Naive thymus-derived CD4-positive, alpha-beta T cell (primary cell): ENCODE measurements at regions not wholly inside any gene's neighbourhood (a gene's known extent, or its start where the extent isn't known, plus 50 kb on each side); places are given as distances from the start of the nearest gene placed in this dataset.

ENCODE experiments used
- ATAC-seq: fragments of 150-1000 bp; cut with Tn5 transposase; 2 replicates; pipeline ENCODE4 v1.10.0; 2021; ENCODE audit warnings: mild to moderate bottlenecking, moderate library complexity
- CTCF ChIA-PET: fragments of 350-600 bp; sonication (Branson Sonifier 250); formaldehyde crosslinking; loops from one replicate; lab custom pipeline; 2021; ENCODE audit warnings: antibody characterized with exemption; lab: Charles Lee
- POLR2A ChIA-PET: fragments of 350-600 bp; sonication (Branson Sonifier 250); formaldehyde crosslinking; loops from one replicate; lab custom pipeline; 2021; ENCODE audit warnings: antibody characterized with exemption, inconsistent platforms; lab: Charles Lee
- DNase-seq, 9 donors: peaks; one replicate each; pipeline versions ENCODE4 v3.0.0 to v3.0.0-alpha.2; 2020 to 2022; ENCODE audit warnings: mixed read lengths in 1 of 9
- H3K27ac ChIP-seq: one replicate; pipeline ENCODE4 v1.7.0; 2013; ENCODE audit warnings: mild to moderate bottlenecking, low read depth, low read length, moderate library complexity
- H3K27me3 ChIP-seq, 2 donors: one replicate each; pipeline ENCODE4 v1.7.0; 2013; ENCODE audit warnings: low read length in 2 of 2, mild to moderate bottlenecking in 2 of 2, moderate library complexity in 2 of 2; ENCODE audit not compliant: control insufficient read depth in 2 of 2, insufficient read depth in 2 of 2
- H3K36me3 ChIP-seq, 3 experiments: 1 replicate in 2 of 3; 2 replicates in 1 of 3; pipeline ENCODE4 v1.7.0; 2013; ENCODE audit warnings: low read length in 3 of 3, mild to moderate bottlenecking in 3 of 3, moderate library complexity in 1 of 3; ENCODE audit not compliant: insufficient read depth in 3 of 3, control insufficient read depth in 2 of 3
- H3K4me1 ChIP-seq, 2 donors: one replicate each; pipeline ENCODE4 v1.7.0; 2013; ENCODE audit warnings: low read length in 2 of 2, mild to moderate bottlenecking in 2 of 2, moderate library complexity in 1 of 2; ENCODE audit not compliant: control insufficient read depth in 2 of 2, insufficient read depth in 2 of 2
- H3K4me3 ChIP-seq: 2 replicates; pipeline ENCODE4 v1.7.0; 2013; ENCODE audit warnings: mild to moderate bottlenecking, low read length
- H3K9me3 ChIP-seq, 3 experiments: 1 replicate in 2 of 3; 2 replicates in 1 of 3; pipeline ENCODE4 v1.7.0; 2013; ENCODE audit warnings: low read length in 3 of 3; ENCODE audit not compliant: control insufficient read depth in 2 of 3
- H3K27ac Mint-ChIP-seq, 9 donors: one replicate each; pipeline ENCODE4 v1.8.0; 2020 to 2022; ENCODE audit warnings: mixed read lengths in 9 of 9, mild to moderate bottlenecking in 8 of 9, moderate library complexity in 5 of 9, inconsistent platforms in 2 of 9
- H3K27me3 Mint-ChIP-seq, 5 donors: one replicate each; pipeline ENCODE4 v1.8.0; 2021 to 2022; ENCODE audit warnings: mixed read lengths in 5 of 5, mild to moderate bottlenecking in 1 of 5
- H3K36me3 Mint-ChIP-seq, 5 donors: one replicate each; pipeline ENCODE4 v1.8.0; 2020 to 2022; ENCODE audit warnings: mixed read lengths in 5 of 5, mild to moderate bottlenecking in 3 of 5, inconsistent platforms in 1 of 5
- H3K4me1 Mint-ChIP-seq, 7 donors: one replicate each; pipeline ENCODE4 v1.8.0; 2020 to 2022; ENCODE audit warnings: mixed read lengths in 7 of 7, mild to moderate bottlenecking in 3 of 7, inconsistent platforms in 1 of 7
- H3K4me3 Mint-ChIP-seq, 10 donors: one replicate each; pipeline ENCODE4 v1.8.0; 2020 to 2022; ENCODE audit warnings: mild to moderate bottlenecking in 10 of 10, mixed read lengths in 10 of 10, moderate library complexity in 6 of 10, inconsistent platforms in 2 of 10
- H3K9me3 Mint-ChIP-seq, 11 donors: one replicate each; pipeline ENCODE4 v1.8.0; 2020 to 2022; ENCODE audit warnings: mixed read lengths in 11 of 11, mild to moderate bottlenecking in 4 of 11, inconsistent platforms in 1 of 11, moderate library complexity in 1 of 11
- intact Hi-C, 2 donors: fragments of 100-400 bp; cut with micrococcal nuclease; formaldehyde crosslinking; loops; one replicate each; pipeline ENCODE4 v1.15.1; 2023

- Histone ChIP-seq H3K27ac (no peak overlapping the region), H3K4me3 (no peak overlapping the region), H3K9me3 (no peaks in the 10 kb centered on the region), H3K4me1 (no peaks in the 10 kb centered on the region), H3K27me3 (no peaks in the 10 kb centered on the region), H3K36me3 (no peaks in the 10 kb centered on the region)
- no peaks in the 10 kb centered on the region for H3K36me3 Mint-ChIP-seq
- H3K4me1 Mint-ChIP-seq = no peaks in the 10 kb centered on the region
- DNase-seq (no peak), ATAC-seq (no peak)
- intact Hi-C loops = no loop called here
- ChIA-PET CTCF (no interaction called here), POLR2A (no interaction called here)
- H3K27ac Mint-ChIP-seq = no peak overlapping the region
- no peak overlapping the region for H3K4me3 Mint-ChIP-seq
- H3K9me3 Mint-ChIP-seq = peaks cover 0 to 7% (median 0%) of the 10 kb centered on the region in 11 donors
- peaks cover 0 to 18% (median 7%) of the 10 kb centered on the region in 5 donors for H3K27me3 Mint-ChIP-seq
Observed at GRCh38 chr10:25813511-25813910, 120.5 kb upstream of the MYO3A start.

GRCh38 chr10:25815236-25815635 lies 118.8 kb upstream of the MYO3A start:
- no peaks in the 10 kb centered on the region for H3K36me3 Mint-ChIP-seq
- ChIA-PET POLR2A (no interaction called here), CTCF (no interaction called here)
- no peaks in the 10 kb centered on the region for H3K27me3 ChIP-seq
- H3K27ac Mint-ChIP-seq = no peak overlapping the region
- H3K36me3 ChIP-seq = no peaks in the 10 kb centered on the region
- H3K4me3 Mint-ChIP-seq = no peak overlapping the region
- no peaks in the 10 kb centered on the region for H3K4me1 Mint-ChIP-seq
- H3K27ac ChIP-seq = no peak overlapping the region
- DNase-seq (no peak), ATAC-seq (no peak)
- intact Hi-C loops = no loop called here
- no peak overlapping the region for H3K4me3 ChIP-seq
- H3K9me3 ChIP-seq = no peaks in the 10 kb centered on the region
- no peaks in the 10 kb centered on the region for H3K4me1 ChIP-seq
- peaks cover 0 to 14% (median 6%) of the 10 kb centered on the region in 5 donors for H3K27me3 Mint-ChIP-seq
- peaks cover 0 to 4% (median 0%) of the 10 kb centered on the region in 11 donors for H3K9me3 Mint-ChIP-seq

- Mint-ChIP-seq H3K9me3 (peaks cover 0 to 4% (median 2%) of the 10 kb centered on the region in 11 donors), H3K4me1 (peaks cover 0 to 4% (median 0%) of the 10 kb centered on the region in 7 donors), H3K27me3 (peaks cover 2 to 18% (median 7%) of the 10 kb centered on the region in 5 donors), H3K4me3 (no peak overlapping the region), H3K36me3 (no peaks in the 10 kb centered on the region), H3K27ac (no peak overlapping the region)
- Histone ChIP-seq H3K27me3 (no peaks in the 10 kb centered on the region), H3K27ac (no peak overlapping the region), H3K4me3 (no peak overlapping the region), H3K9me3 (no peaks in the 10 kb centered on the region), H3K4me1 (no peaks in the 10 kb centered on the region), H3K36me3 (no peaks in the 10 kb centered on the region)
- ChIA-PET POLR2A (no interaction called here), CTCF (no interaction called here)
- no peak for ATAC-seq
- DNase-seq = no peak
- intact Hi-C loops = no loop called here
Observed at GRCh38 chr10:25815999-25816768, 117.8 kb upstream of the MYO3A start.

GRCh38 chr10:25817200-25817599 lies 116.8 kb upstream of the MYO3A start:
- no peak for DNase-seq
- H3K9me3 Mint-ChIP-seq = peaks cover 0 to 4% (median 2%) of the 10 kb centered on the region in 11 donors
- no peaks in the 10 kb centered on the region for H3K36me3 Mint-ChIP-seq
- no peak for ATAC-seq
- Histone ChIP-seq H3K9me3 (no peaks in the 10 kb centered on the region), H3K4me3 (no peak overlapping the region), H3K36me3 (no peaks in the 10 kb centered on the region), H3K4me1 (no peaks in the 10 kb centered on the region), H3K27me3 (no peaks in the 10 kb centered on the region), H3K27ac (no peak overlapping the region)
- peaks cover 0 to 4% (median 0%) of the 10 kb centered on the region in 7 donors for H3K4me1 Mint-ChIP-seq
- intact Hi-C loops = no loop called here
- no peak overlapping the region for H3K4me3 Mint-ChIP-seq
- POLR2A ChIA-PET = no interaction called here
- H3K27ac Mint-ChIP-seq = no peak overlapping the region
- peaks cover 2 to 14% (median 9%) of the 10 kb centered on the region in 5 donors for H3K27me3 Mint-ChIP-seq
- CTCF ChIA-PET = no interaction called here

GRCh38 chr10:25818751-25819150 lies 115.3 kb upstream of the MYO3A start:
- no peak for ATAC-seq
- Histone ChIP-seq H3K27ac (no peak overlapping the region), H3K4me1 (no peaks in the 10 kb centered on the region), H3K9me3 (no peaks in the 10 kb centered on the region), H3K4me3 (no peak overlapping the region), H3K27me3 (no peaks in the 10 kb centered on the region), H3K36me3 (no peaks in the 10 kb centered on the region)
- Mint-ChIP-seq H3K9me3 (peaks cover 0 to 5% (median 3%) of the 10 kb centered on the region in 11 donors), H3K36me3 (no peaks in the 10 kb centered on the region), H3K4me3 (no peak overlapping the region), H3K4me1 (peaks cover 0 to 4% (median 0%) of the 10 kb centered on the region in 7 donors), H3K27me3 (peaks cover 2 to 14% (median 9%) of the 10 kb centered on the region in 5 donors), H3K27ac (no peak overlapping the region)
- CTCF ChIA-PET = no interaction called here
- DNase-seq = no peak
- POLR2A ChIA-PET = no interaction called here
- intact Hi-C loops = no loop called here

GRCh38 chr10:25820472-25820871 lies 113.6 kb upstream of the MYO3A start:
- Mint-ChIP-seq H3K9me3 (peaks cover 0 to 5% (median 0%) of the 10 kb centered on the region in 11 donors), H3K4me1 (peaks cover 0 to 4% (median 0%) of the 10 kb centered on the region in 7 donors), H3K27ac (no peak overlapping the region), H3K27me3 (peaks cover 2 to 14% (median 9%) of the 10 kb centered on the region in 5 donors), H3K4me3 (peak overlapping the region in 9 of 10 donors; percentile 24 to 68 (median 55)), H3K36me3 (no peaks in the 10 kb centered on the region)
- Histone ChIP-seq H3K36me3 (no peaks in the 10 kb centered on the region), H3K4me3 (no peak overlapping the region), H3K27ac (no peak overlapping the region), H3K4me1 (no peaks in the 10 kb centered on the region), H3K9me3 (no peaks in the 10 kb centered on the region), H3K27me3 (no peaks in the 10 kb centered on the region)
- CTCF ChIA-PET = no interaction called here
- POLR2A ChIA-PET = no interaction called here
- intact Hi-C loops = no loop called here
- ATAC-seq (no peak), DNase-seq (no peak)

- peaks cover 0 to 4% (median 0%) of the 10 kb centered on the region in 7 donors for H3K4me1 Mint-ChIP-seq
Observed at GRCh38 chr10:25820874-25821273, 113.2 kb upstream of the MYO3A start.

More at GRCh38 chr10:25820874-25821273, 113.2 kb upstream of the MYO3A start:
- Mint-ChIP-seq H3K9me3 (peaks cover 0 to 5% (median 0%) of the 10 kb centered on the region in 11 donors), H3K36me3 (no peaks in the 10 kb centered on the region), H3K27ac (peak overlapping the region in 2 of 9 donors; percentile 54 to 57), H3K27me3 (peaks cover 2 to 14% (median 9%) of the 10 kb centered on the region in 5 donors), H3K4me3 (peak overlapping the region in 9 of 10 donors; percentile 24 to 68 (median 55))
- ChIA-PET CTCF (no interaction called here), POLR2A (no interaction called here)
- H3K27ac ChIP-seq = no peak overlapping the region
- no peaks in the 10 kb centered on the region for H3K9me3 ChIP-seq
- no peaks in the 10 kb centered on the region for H3K27me3 ChIP-seq
- H3K36me3 ChIP-seq = no peaks in the 10 kb centered on the region
- intact Hi-C loops = no loop called here
- DNase-seq (no peak), ATAC-seq (no peak)
- peak overlapping the region; percentile 7 for H3K4me3 ChIP-seq
- H3K4me1 ChIP-seq = no peaks in the 10 kb centered on the region
